Right atrium auricular region (tissue), 2 donors: ENCODE measurements at regions not wholly inside any gene's neighbourhood (a gene's known extent, or its start where the extent isn't known, plus 50 kb on each side); places are given as distances from the start of the nearest gene placed in this dataset.

ENCODE experiments used
- DNase-seq: peaks from one replicate; pipeline ENCODE4 v3.0.0-alpha.2; 2019; ENCODE audit warnings: low spot score
- H3K27ac ChIP-seq, 2 donors: fragments of 200-600 bp; sonication (generic); 1 replicate in 1 of 2; 2 replicates in 1 of 2; pipeline ENCODE4 v1.5.1; 2016 to 2019
- H3K27me3 ChIP-seq, 2 donors: fragments of 200-600 bp; sonication (generic); one replicate each; pipeline versions ENCODE4 v1.5.1 to v1.6.0; 2017 to 2019
- H3K36me3 ChIP-seq: fragments of 200-600 bp; sonication (generic); one replicate; pipeline ENCODE4 v1.5.1; 2016
- H3K4me1 ChIP-seq, 2 donors: fragments of 200-600 bp; sonication (generic); one replicate each; pipeline versions ENCODE4 v1.5.1 to v1.6.0; 2017 to 2019
- H3K4me3 ChIP-seq, 2 donors: fragments of 200-600 bp; sonication (generic); 1 replicate in 1 of 2; 2 replicates in 1 of 2; pipeline ENCODE4 v1.5.1; 2017 to 2019; ENCODE audit warnings: mild to moderate bottlenecking in 1 of 2, moderate library complexity in 1 of 2
- H3K9me3 ChIP-seq, 2 donors: fragments of 200-600 bp; sonication (generic); one replicate each; pipeline ENCODE4 v1.5.1; 2019
- CTCF ChIP-seq, 2 donors: fragments of 200-600 bp; sonication (generic); IDR thresholded peaks; one replicate each; pipeline ENCODE4 v1.5.1; 2019; ENCODE audit warnings: antibody characterized with exemption in 2 of 2

- Histone ChIP-seq H3K27me3 (no peaks in the 10 kb centered on the region), H3K4me1 (no peaks in the 10 kb centered on the region), H3K36me3 (no peaks in the 10 kb centered on the region), H3K27ac (no peak overlapping the region), H3K4me3 (no peak overlapping the region), H3K9me3 (no peaks in the 10 kb centered on the region)
- DNase-seq = no peak
- no peak for TF ChIP-seq CTCF (IDR thresholded peaks at IDR 0.05)
These were observed 1128.4 kb downstream of the TSN start for GRCh38 chr2:122883849-122884248.

- no peak for DNase-seq
- no peak overlapping the region for H3K4me3 ChIP-seq
- no peaks in the 10 kb centered on the region for H3K27me3 ChIP-seq
- H3K9me3 ChIP-seq = no peaks in the 10 kb centered on the region
- TF ChIP-seq CTCF (IDR thresholded peaks at IDR 0.05) = no peak
- H3K27ac ChIP-seq = no peak overlapping the region
- no peaks in the 10 kb centered on the region for H3K36me3 ChIP-seq
- H3K4me1 ChIP-seq = no peaks in the 10 kb centered on the region
These were observed 1129.4 kb downstream of the TSN start for GRCh38 chr2:122884889-122885288.

- Histone ChIP-seq H3K27me3 (no peaks in the 10 kb centered on the region), H3K36me3 (no peaks in the 10 kb centered on the region), H3K4me3 (no peak overlapping the region), H3K4me1 (no peaks in the 10 kb centered on the region), H3K9me3 (no peaks in the 10 kb centered on the region), H3K27ac (no peak overlapping the region)
- no peak for TF ChIP-seq CTCF (IDR thresholded peaks at IDR 0.05)
- DNase-seq = no peak
These were observed 1130.0 kb downstream of the TSN start for GRCh38 chr2:122885436-122885835.

- Histone ChIP-seq H3K27ac (no peak overlapping the region), H3K36me3 (no peaks in the 10 kb centered on the region), H3K4me1 (no peaks in the 10 kb centered on the region), H3K27me3 (no peaks in the 10 kb centered on the region), H3K4me3 (no peak overlapping the region), H3K9me3 (no peaks in the 10 kb centered on the region)
- TF ChIP-seq CTCF (IDR thresholded peaks at IDR 0.05) = no peak
- DNase-seq = no peak
These were observed 1131.2 kb downstream of the TSN start for GRCh38 chr2:122886479-122887145.

GRCh38 chr2:122899614-122900013, 1125.5 kb upstream of the CNTNAP5 start:
- Histone ChIP-seq H3K9me3 (no peaks in the 10 kb centered on the region), H3K27me3 (no peaks in the 10 kb centered on the region)

More at GRCh38 chr2:122899614-122900013, 1125.5 kb upstream of the CNTNAP5 start:
- Histone ChIP-seq H3K4me3 (no peak overlapping the region), H3K27ac (no peak overlapping the region), H3K4me1 (no peaks in the 10 kb centered on the region), H3K36me3 (no peaks in the 10 kb centered on the region)
- TF ChIP-seq CTCF (IDR thresholded peaks at IDR 0.05) = no peak
- no peak for DNase-seq
